Gastrocnemius medialis (tissue), 4 donors: ENCODE measurements at regions not wholly inside any gene's neighbourhood (a gene's known extent, or its start where the extent isn't known, plus 50 kb on each side); places are given as distances from the start of the nearest gene placed in this dataset.

Source experiments
- ATAC-seq, 2 donors: fragments of 150-250 bp; one replicate each; pipeline ENCODE4 v1.9.1; 2016
- DNase-seq, 2 donors: peaks; one replicate each; pipeline ENCODE4 v3.0.0-alpha.2; 2019
- H3K27ac ChIP-seq, 4 donors: fragments of 200-600 bp; sonication (generic); 1 replicate in 1 of 4; 2 replicates in 3 of 4; pipeline ENCODE4 v1.5.1; 2016 to 2018; ENCODE audit warnings: mild to moderate bottlenecking in 2 of 4, moderate library complexity in 1 of 4
- H3K27me3 ChIP-seq, 3 donors: fragments of 200-600 bp; sonication (generic) in 2 of 3; 1 replicate in 1 of 3; 2 replicates in 2 of 3; pipeline versions ENCODE4 v1.5.1 to v1.6.0; 2016 to 2019; ENCODE audit warnings: mild to moderate bottlenecking in 1 of 3, moderate library complexity in 1 of 3
- H3K36me3 ChIP-seq, 2 donors: fragments of 200-600 bp; sonication (generic) in 1 of 2; one replicate each; pipeline ENCODE4 v1.5.1; 2017 to 2018
- H3K4me1 ChIP-seq, 2 donors: fragments of 200-600 bp; sonication (generic) in 1 of 2; one replicate each; pipeline ENCODE4 v1.5.1; 2016 to 2017; ENCODE audit warnings: mild to moderate bottlenecking in 2 of 2
- H3K4me3 ChIP-seq, 4 donors: fragments of 200-600 bp; sonication (generic) in 3 of 4; 1 replicate in 1 of 4; 2 replicates in 3 of 4; pipeline ENCODE4 v1.5.1; 2016 to 2019; ENCODE audit warnings: mild to moderate bottlenecking in 2 of 4
- H3K9me3 ChIP-seq, 3 donors: fragments of 200-600 bp; sonication (generic) in 2 of 3; 1 replicate in 1 of 3; 2 replicates in 2 of 3; pipeline ENCODE4 v1.5.1; 2016 to 2019
- POLR2A ChIP-seq, 2 donors: fragments of 450-650 bp; IDR thresholded peaks; one replicate each; pipeline ENCODE4 v1.6.1; 2017; ENCODE audit warnings: antibody characterized with exemption in 2 of 2, mild to moderate bottlenecking in 2 of 2, moderate library complexity in 2 of 2
- in situ Hi-C, 4 donors: fragments of 200-750 bp; cut with MboI; loops; one replicate each; pipeline versions ENCODE4 v1.15.0 to v1.8.0; 2017; ENCODE audit warnings: low sequenced_read_pairs in 4 of 4
- intact Hi-C: fragments of 100-400 bp; cut with DNase I; formaldehyde crosslinking; loops from one replicate; pipeline ENCODE4 v1.15.1; 2023; ENCODE audit warnings: low total_unique reads
- TF ChIP-seq, protein P1 (sequence below), 5 experiments: fragments of 450-650 bp in 3 of 5; fragments of 200-600 bp in 2 of 5; sonication (generic) in 2 of 5; IDR thresholded peaks in 4 of 5; conservative IDR thresholded peaks in 1 of 5; 1 replicate in 4 of 5; 2 replicates in 1 of 5; pipeline ENCODE4 v1.5.1; 2016 to 2019; ENCODE audit warnings: antibody characterized with exemption in 5 of 5, mild to moderate bottlenecking in 3 of 5, moderate library complexity in 3 of 5

GRCh38 chr12:56839489-56839848 lies 76.3 kb downstream of the HSD17B6 start:
- Histone ChIP-seq H3K36me3 (no peaks in the 10 kb centered on the region), H3K27me3 (no peaks in the 10 kb centered on the region), H3K9me3 (no peaks in the 10 kb centered on the region), H3K4me3 (no peak overlapping the region), H3K4me1 (peaks cover 0 to 16% of the 10 kb centered on the region in 2 donors), H3K27ac (no peak overlapping the region)
- no peak for DNase-seq
- in situ Hi-C loops (no loop called here), intact Hi-C loops (no loop called here)
- no peak for ATAC-seq
- TF ChIP-seq, protein P1, sequence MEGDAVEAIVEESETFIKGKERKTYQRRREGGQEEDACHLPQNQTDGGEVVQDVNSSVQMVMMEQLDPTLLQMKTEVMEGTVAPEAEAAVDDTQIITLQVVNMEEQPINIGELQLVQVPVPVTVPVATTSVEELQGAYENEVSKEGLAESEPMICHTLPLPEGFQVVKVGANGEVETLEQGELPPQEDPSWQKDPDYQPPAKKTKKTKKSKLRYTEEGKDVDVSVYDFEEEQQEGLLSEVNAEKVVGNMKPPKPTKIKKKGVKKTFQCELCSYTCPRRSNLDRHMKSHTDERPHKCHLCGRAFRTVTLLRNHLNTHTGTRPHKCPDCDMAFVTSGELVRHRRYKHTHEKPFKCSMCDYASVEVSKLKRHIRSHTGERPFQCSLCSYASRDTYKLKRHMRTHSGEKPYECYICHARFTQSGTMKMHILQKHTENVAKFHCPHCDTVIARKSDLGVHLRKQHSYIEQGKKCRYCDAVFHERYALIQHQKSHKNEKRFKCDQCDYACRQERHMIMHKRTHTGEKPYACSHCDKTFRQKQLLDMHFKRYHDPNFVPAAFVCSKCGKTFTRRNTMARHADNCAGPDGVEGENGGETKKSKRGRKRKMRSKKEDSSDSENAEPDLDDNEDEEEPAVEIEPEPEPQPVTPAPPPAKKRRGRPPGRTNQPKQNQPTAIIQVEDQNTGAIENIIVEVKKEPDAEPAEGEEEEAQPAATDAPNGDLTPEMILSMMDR (IDR thresholded peaks at IDR 0.05 in 4 of 5, conservative IDR thresholded peaks at IDR 0.05 in 1 of 5), result no peak
- TF ChIP-seq POLR2A (IDR thresholded peaks at IDR 0.05), result no peak

GRCh38 chr12:56838621-56839488 lies 75.7 kb downstream of the HSD17B6 start:
- Histone ChIP-seq H3K4me1 (peaks cover 0 to 16% of the 10 kb centered on the region in 2 donors), H3K27me3 (no peaks in the 10 kb centered on the region), H3K9me3 (no peaks in the 10 kb centered on the region), H3K36me3 (no peaks in the 10 kb centered on the region), H3K4me3 (no peak overlapping the region), H3K27ac (no peak overlapping the region)
- in situ Hi-C loops (no loop called here), intact Hi-C loops (no loop called here)
- TF ChIP-seq, protein P1 (IDR thresholded peaks at IDR 0.05 in 4 of 5, conservative IDR thresholded peaks at IDR 0.05 in 1 of 5), result no peak
- no peak for TF ChIP-seq POLR2A (IDR thresholded peaks at IDR 0.05)
- ATAC-seq (no peak), DNase-seq (no peak)
